Upper lobe of left lung (tissue), 6 donors: ENCODE measurements at regions not wholly inside any gene's neighbourhood (a gene's known extent, or its start where the extent isn't known, plus 50 kb on each side); places are given as distances from the start of the nearest gene placed in this dataset.

Experiments used
- ATAC-seq, 2 donors: fragments of 200-7000 bp; cut with Tn5 transposase; one replicate each; pipeline ENCODE4 v1.9.1; 2022; ENCODE audit warnings: mild to moderate bottlenecking in 2 of 2, moderate library complexity in 2 of 2; ENCODE audit not compliant: low FRiP score in 2 of 2
- DNase-seq, 2 donors: peaks; one replicate each; pipeline ENCODE4 v3.0.0-alpha.2; 2019 to 2020
- H3K27ac ChIP-seq, 4 donors: fragments of 200-600 bp; sonication (generic); one replicate each; pipeline ENCODE4 v1.5.1; 2016 to 2019
- H3K27me3 ChIP-seq, 4 donors: fragments of 200-600 bp; sonication (generic); one replicate each; pipeline ENCODE4 v1.5.1; 2017 to 2019
- H3K36me3 ChIP-seq, 4 donors: fragments of 200-600 bp; sonication (generic); one replicate each; pipeline ENCODE4 v1.5.1; 2016 to 2019
- H3K4me1 ChIP-seq, 4 donors: fragments of 200-600 bp; sonication (generic); one replicate each; pipeline ENCODE4 v1.5.1; 2018 to 2019
- H3K4me3 ChIP-seq, 4 donors: fragments of 200-600 bp; sonication (generic); one replicate each; pipeline ENCODE4 v1.5.1; 2017 to 2019; ENCODE audit warnings: mild to moderate bottlenecking in 2 of 4, moderate library complexity in 1 of 4
- H3K9me3 ChIP-seq, 4 donors: fragments of 200-600 bp; sonication (generic); one replicate each; pipeline ENCODE4 v1.5.1; 2018 to 2019
- CTCF ChIP-seq, 6 experiments: fragments of 450-650 bp in 4 of 6; fragments of 200-600 bp in 2 of 6; sonication (generic) in 2 of 6; IDR thresholded peaks; one replicate each; pipeline ENCODE4 v1.5.1; 2016 to 2019; ENCODE audit warnings: antibody characterized with exemption in 6 of 6
- EP300 ChIP-seq, 4 donors: sonication (generic); formaldehyde crosslinking; IDR thresholded peaks; one replicate each; pipeline ENCODE4 v1.5.1; 2017; ENCODE audit warnings: antibody characterized with exemption in 4 of 4, control low read depth in 2 of 4
- POLR2A ChIP-seq, 4 donors: fragments of 450-650 bp; IDR thresholded peaks; one replicate each; pipeline ENCODE4 v1.5.1; 2016 to 2017; ENCODE audit warnings: antibody characterized with exemption in 4 of 4, mild to moderate bottlenecking in 2 of 4
- POLR2AphosphoS5 ChIP-seq, 2 donors: sonication (generic); formaldehyde crosslinking; IDR thresholded peaks; one replicate each; pipeline ENCODE4 v1.5.1; 2017; ENCODE audit warnings: antibody characterized with exemption in 2 of 2
- WGBS, 2 donors: methylation state at CpG; one replicate each; pipeline ENCODE4 v1.1.5; 2017 to 2018; 5-methylcytosine and 5-hydroxymethylcytosine counted together
- donor health status: DM: no; HTN: no; CAD: no; lungs with moderate emphysema.
- donor health status: DM: no; HTN: yes; CAD: no; lungs with severe emphysema.

- H3K27me3 ChIP-seq, result no peaks in the 10 kb centered on the region
- H3K4me1 ChIP-seq, result no peaks in the 10 kb centered on the region
- 69 to 77% methylated on average over 5 of the region's 5 CpGs for WGBS, 2 donors
- H3K27ac ChIP-seq, result no peak overlapping the region
- DNase-seq (no peak), ATAC-seq (no peak)
- H3K9me3 ChIP-seq, result peaks cover 0 to 8% (median 0%) of the 10 kb centered on the region in 4 donors
- no peak overlapping the region for H3K4me3 ChIP-seq
- no peaks in the 10 kb centered on the region for H3K36me3 ChIP-seq
- no peak for TF ChIP-seq POLR2AphosphoS5 (IDR thresholded peaks at IDR 0.05)
- TF ChIP-seq POLR2A (IDR thresholded peaks at IDR 0.05), result no peak
- no peak for TF ChIP-seq EP300 (IDR thresholded peaks at IDR 0.05)
- no peak for TF ChIP-seq CTCF (IDR thresholded peaks at IDR 0.05)
Observed at GRCh38 chr12:97200181-97200580, 262.4 kb upstream of the RMST start.

- Histone ChIP-seq H3K4me1 (no peaks in the 10 kb centered on the region), H3K36me3 (no peaks in the 10 kb centered on the region), H3K27me3 (no peaks in the 10 kb centered on the region), H3K9me3 (no peaks in the 10 kb centered on the region), H3K4me3 (no peak overlapping the region), H3K27ac (no peak overlapping the region)
- 67 to 85% methylated on average over 2 to 3 of the region's 3 CpGs for WGBS, 2 donors
- DNase-seq, result no peak
- TF ChIP-seq CTCF (IDR thresholded peaks at IDR 0.05) (no peak), EP300 (IDR thresholded peaks at IDR 0.05) (no peak), POLR2A (IDR thresholded peaks at IDR 0.05) (no peak), POLR2AphosphoS5 (IDR thresholded peaks at IDR 0.05) (no peak)
- ATAC-seq, result no peak
Observed at GRCh38 chr12:97203408-97203807, 259.2 kb upstream of the RMST start.

- Histone ChIP-seq H3K4me1 (no peaks in the 10 kb centered on the region), H3K27me3 (no peaks in the 10 kb centered on the region), H3K9me3 (no peaks in the 10 kb centered on the region), H3K4me3 (no peak overlapping the region), H3K27ac (no peak overlapping the region), H3K36me3 (no peaks in the 10 kb centered on the region)
- 53 to 61% methylated on average over 1 of the region's 1 CpG for WGBS, 2 donors
- ATAC-seq, result no peak
- DNase-seq, result no peak
- TF ChIP-seq POLR2A (IDR thresholded peaks at IDR 0.05) (no peak), EP300 (IDR thresholded peaks at IDR 0.05) (no peak), CTCF (IDR thresholded peaks at IDR 0.05) (no peak)
Observed at GRCh38 chr12:97209997-97210396, 252.6 kb upstream of the RMST start.

GRCh38 chr12:97211416-97211930 lies 251.1 kb upstream of the RMST start:
- Histone ChIP-seq H3K9me3 (no peaks in the 10 kb centered on the region), H3K4me1 (no peaks in the 10 kb centered on the region), H3K27me3 (no peaks in the 10 kb centered on the region), H3K27ac (no peak overlapping the region), H3K36me3 (no peaks in the 10 kb centered on the region), H3K4me3 (no peak overlapping the region)
- ATAC-seq, result no peak
- 56 to 75% methylated on average over 1 of the region's 1 CpG for WGBS, 2 donors
- no peak for TF ChIP-seq POLR2A (IDR thresholded peaks at IDR 0.05)
- TF ChIP-seq CTCF (IDR thresholded peaks at IDR 0.05), result no peak
- TF ChIP-seq EP300 (IDR thresholded peaks at IDR 0.05), result no peak
- no peak for TF ChIP-seq POLR2AphosphoS5 (IDR thresholded peaks at IDR 0.05)
- no peak for DNase-seq

GRCh38 chr12:97216848-97217247 lies 245.8 kb upstream of the RMST start:
- Histone ChIP-seq H3K4me3 (no peak overlapping the region), H3K27me3 (no peaks in the 10 kb centered on the region), H3K9me3 (no peaks in the 10 kb centered on the region), H3K4me1 (no peaks in the 10 kb centered on the region), H3K27ac (no peak overlapping the region), H3K36me3 (no peaks in the 10 kb centered on the region)
- DNase-seq (no peak), ATAC-seq (no peak)
- TF ChIP-seq EP300 (IDR thresholded peaks at IDR 0.05) (no peak), POLR2A (IDR thresholded peaks at IDR 0.05) (no peak), CTCF (IDR thresholded peaks at IDR 0.05) (no peak), POLR2AphosphoS5 (IDR thresholded peaks at IDR 0.05) (no peak)
- WGBS, 2 donors, result 88 to 90% methylated on average over 1 of the region's 1 CpG
